SK-N-MC (cell line): ENCODE measurements at regions not wholly inside any gene's neighbourhood (a gene's known extent, or its start where the extent isn't known, plus 50 kb on each side); places are given as distances from the start of the nearest gene placed in this dataset.

Source experiments
- EZH2 ChIP-seq: fragments of 200-600 bp; sonication (generic); IDR thresholded peaks from one replicate; pipeline ENCODE4 v1.6.1; 2017; ENCODE audit warnings: antibody characterized with exemption
- FOXP2 ChIP-seq: optimal IDR thresholded peaks from 2 replicates; pipeline ENCODE3; 2011; ENCODE audit warnings: mild to moderate bottlenecking, moderate library complexity; ENCODE audit not compliant: insufficient read depth; ENCODE audit errors: extremely low read length, control extremely low read depth
- POLR2AphosphoS5 ChIP-seq: IDR thresholded peaks from 2 replicates; pipeline ENCODE4 v1.6.1; 2012; ENCODE audit warnings: mild to moderate bottlenecking, low read depth, low read length, borderline replicate concordance

- TF ChIP-seq EZH2 = no peak
- TF ChIP-seq POLR2AphosphoS5 = no peak
- TF ChIP-seq FOXP2 = no peak
These were observed 309.5 kb upstream of the SLITRK3 start for GRCh38 chr3:165505657-165506056.
